Tibial artery (tissue), 4 donors: ENCODE measurements at regions not wholly inside any gene's neighbourhood (a gene's known extent, or its start where the extent isn't known, plus 50 kb on each side); places are given as distances from the start of the nearest gene placed in this dataset.

ENCODE experiments used
- DNase-seq, 2 donors: peaks; one replicate each; pipeline ENCODE4 v3.0.0-alpha.2; 2019
- H3K27ac ChIP-seq, 2 donors: fragments of 200-600 bp; sonication (generic) in 1 of 2; 1 replicate in 1 of 2; 2 replicates in 1 of 2; pipeline ENCODE4 v1.5.1; 2018 to 2019; ENCODE audit warnings: mild to moderate bottlenecking in 1 of 2
- H3K27me3 ChIP-seq, 2 donors: fragments of 200-600 bp; sonication (generic) in 1 of 2; one replicate each; pipeline versions ENCODE4 v1.5.1 to v1.6.0; 2016 to 2019
- H3K36me3 ChIP-seq, 3 donors: fragments of 200-600 bp; sonication (generic) in 2 of 3; one replicate each; pipeline ENCODE4 v1.5.1; 2016 to 2019; ENCODE audit warnings: mild to moderate bottlenecking in 2 of 3
- H3K4me1 ChIP-seq, 4 donors: fragments of 200-600 bp; sonication (generic) in 2 of 4; 1 replicate in 3 of 4; 2 replicates in 1 of 4; pipeline ENCODE4 v1.5.1; 2016 to 2019
- H3K4me3 ChIP-seq, 2 donors: fragments of 200-600 bp; sonication (generic) in 1 of 2; 1 replicate in 1 of 2; 2 replicates in 1 of 2; pipeline ENCODE4 v1.5.1; 2018 to 2019; ENCODE audit warnings: mild to moderate bottlenecking in 2 of 2
- H3K9me3 ChIP-seq, 3 donors: fragments of 200-600 bp; sonication (generic) in 1 of 3; one replicate each; pipeline ENCODE4 v1.5.1; 2016 to 2019
- CTCF ChIP-seq, 2 experiments: fragments of 200-600 bp in 1 of 2; fragments of 450-650 bp in 1 of 2; IDR thresholded peaks; one replicate each; pipeline ENCODE4 v1.5.1; 2017 to 2019; ENCODE audit warnings: antibody characterized with exemption in 2 of 2, mild to moderate bottlenecking in 1 of 2, moderate library complexity in 1 of 2
- intact Hi-C: fragments of 100-400 bp; cut with DNase I; formaldehyde crosslinking; loops from one replicate; pipeline ENCODE4 v1.15.0; 2023; ENCODE audit warnings: low total_unique reads

GRCh38 chr4:165605811-165606210, 227.0 kb downstream of the CPE start:
- Histone ChIP-seq H3K27ac (no peak overlapping the region), H3K36me3 (no peaks in the 10 kb centered on the region), H3K9me3 (no peaks in the 10 kb centered on the region), H3K4me1 (no peaks in the 10 kb centered on the region), H3K27me3 (no peaks in the 10 kb centered on the region), H3K4me3 (no peak overlapping the region)
- intact Hi-C loops = no loop called here
- no peak for DNase-seq
- no peak for TF ChIP-seq CTCF (IDR thresholded peaks at IDR 0.05)

- TF ChIP-seq CTCF (IDR thresholded peaks at IDR 0.05) = no peak
- Histone ChIP-seq H3K4me1 (no peaks in the 10 kb centered on the region), H3K4me3 (no peak overlapping the region), H3K36me3 (no peaks in the 10 kb centered on the region), H3K27me3 (no peaks in the 10 kb centered on the region), H3K27ac (no peak overlapping the region), H3K9me3 (no peaks in the 10 kb centered on the region)
- intact Hi-C loops = no loop called here
- DNase-seq = no peak
These were observed 227.8 kb downstream of the CPE start for GRCh38 chr4:165606465-165607205.

- Histone ChIP-seq H3K36me3 (no peaks in the 10 kb centered on the region), H3K27me3 (no peaks in the 10 kb centered on the region), H3K4me3 (no peak overlapping the region), H3K27ac (no peak overlapping the region), H3K4me1 (no peaks in the 10 kb centered on the region), H3K9me3 (no peaks in the 10 kb centered on the region)
- no peak for TF ChIP-seq CTCF (IDR thresholded peaks at IDR 0.05)
- intact Hi-C loops = no loop called here
- DNase-seq = no peak
These were observed 230.8 kb downstream of the CPE start for GRCh38 chr4:165609653-165610052.

- no peaks in the 10 kb centered on the region for H3K27me3 ChIP-seq
- intact Hi-C loops = no loop called here
- no peak for DNase-seq
- no peak for TF ChIP-seq CTCF (IDR thresholded peaks at IDR 0.05)
- no peaks in the 10 kb centered on the region for H3K4me1 ChIP-seq
- H3K4me3 ChIP-seq = no peak overlapping the region
- H3K36me3 ChIP-seq = no peaks in the 10 kb centered on the region
- H3K27ac ChIP-seq = no peak overlapping the region
- H3K9me3 ChIP-seq = no peaks in the 10 kb centered on the region
These were observed 232.1 kb downstream of the CPE start for GRCh38 chr4:165610679-165611437.

- no peak for DNase-seq
These were observed 234.1 kb downstream of the CPE start for GRCh38 chr4:165612936-165613335.

More at GRCh38 chr4:165612936-165613335, 234.1 kb downstream of the CPE start:
- intact Hi-C loops = no loop called here
- Histone ChIP-seq H3K27ac (no peak overlapping the region), H3K4me3 (no peak overlapping the region), H3K36me3 (no peaks in the 10 kb centered on the region), H3K4me1 (no peaks in the 10 kb centered on the region), H3K27me3 (no peaks in the 10 kb centered on the region), H3K9me3 (peaks cover 0 to 7% (median 0%) of the 10 kb centered on the region in 3 donors)
- TF ChIP-seq CTCF (IDR thresholded peaks at IDR 0.05) = no peak
